Stimulated activated CD4-positive, alpha-beta T cell treated with anti-CD3 and anti-CD28 coated beads, TNF-alpha, amount 100 ng/mL, for 1 hour (primary cell): ENCODE measurements at regions not wholly inside any gene's neighbourhood (a gene's known extent, or its start where the extent isn't known, plus 50 kb on each side); places are given as distances from the start of the nearest gene placed in this dataset.

ENCODE experiments used
- DNase-seq, 3 donors: peaks; one replicate each; pipeline ENCODE4 v3.0.0-alpha.2; 2020; ENCODE audit warnings: low read depth in 3 of 3, low spot score in 1 of 3

- DNase-seq, result no peak
Measured at GRCh38 chr2:8256905-8257304, 425.0 kb upstream of the ID2 start.

GRCh38 chr2:8257502-8257901 is 424.4 kb upstream of the ID2 start:
- no peak for DNase-seq

GRCh38 chr2:8258406-8258805 is 423.4 kb upstream of the ID2 start:
- no peak for DNase-seq

- DNase-seq, result no peak
Measured at GRCh38 chr2:8259106-8259840, 422.6 kb upstream of the ID2 start.

GRCh38 chr2:8259841-8260178 is 422.0 kb upstream of the ID2 start:
- DNase-seq, result no peak

GRCh38 chr2:8260213-8260612 is 421.6 kb upstream of the ID2 start:
- no peak for DNase-seq

- no peak for DNase-seq
Measured at GRCh38 chr2:8263901-8264300, 418.0 kb upstream of the ID2 start.

GRCh38 chr2:8264981-8265380 is 416.9 kb upstream of the ID2 start:
- DNase-seq, result no peak

GRCh38 chr2:8265476-8266226 is 416.2 kb upstream of the ID2 start:
- no peak for DNase-seq

GRCh38 chr2:8266563-8266962 is 415.3 kb upstream of the ID2 start:
- DNase-seq, result no peak

- DNase-seq, result no peak
Measured at GRCh38 chr2:8267048-8267447, 414.8 kb upstream of the ID2 start.

GRCh38 chr2:8267721-8268120 is 414.1 kb upstream of the ID2 start:
- no peak for DNase-seq

GRCh38 chr2:8268172-8268783 is 413.6 kb upstream of the ID2 start:
- no peak for DNase-seq

- DNase-seq, result no peak
Measured at GRCh38 chr2:8270699-8271098, 411.2 kb upstream of the ID2 start.

GRCh38 chr2:8271461-8271860 is 410.4 kb upstream of the ID2 start:
- DNase-seq, result no peak

GRCh38 chr2:8276026-8276425 is 405.8 kb upstream of the ID2 start:
- no peak for DNase-seq

GRCh38 chr2:8277921-8278571 is 403.8 kb upstream of the ID2 start:
- DNase-seq, result no peak

- DNase-seq, result no peak
Measured at GRCh38 chr2:8278709-8279354, 403.0 kb upstream of the ID2 start.

GRCh38 chr2:8279506-8279905 is 402.4 kb upstream of the ID2 start:
- DNase-seq, result no peak

- no peak for DNase-seq
Measured at GRCh38 chr2:8281234-8281633, 400.6 kb upstream of the ID2 start.
